HG02943 (cell line): ENCODE measurements at regions not wholly inside any gene's neighbourhood (a gene's known extent, or its start where the extent isn't known, plus 50 kb on each side); places are given as distances from the start of the nearest gene placed in this dataset.
"Not testable (repeated sequence)": the region's sequence is repeated elsewhere in the genome, so short reads cannot be mapped to it uniquely, and the experiment has no call there.

Experiments
- ATAC-seq: cut with Tn5 transposase; IDR thresholded peaks from one replicate; pipeline ENCODE4 v1.9.1; 2021; ENCODE audit warnings: mild to moderate bottlenecking, low read depth, moderate library complexity; ENCODE audit not compliant: unreplicated experiment

- no peak for ATAC-seq
Measured at GRCh38 chr2:204389856-204390255, 155.4 kb upstream of the PARD3B start.

GRCh38 chr2:204395539-204395938, 149.7 kb upstream of the PARD3B start:
- ATAC-seq: no peak

GRCh38 chr2:204401114-204401513, 144.2 kb upstream of the PARD3B start:
- ATAC-seq: no peak

GRCh38 chr2:204407204-204408014, 137.9 kb upstream of the PARD3B start:
- ATAC-seq: no peak

DNA sequence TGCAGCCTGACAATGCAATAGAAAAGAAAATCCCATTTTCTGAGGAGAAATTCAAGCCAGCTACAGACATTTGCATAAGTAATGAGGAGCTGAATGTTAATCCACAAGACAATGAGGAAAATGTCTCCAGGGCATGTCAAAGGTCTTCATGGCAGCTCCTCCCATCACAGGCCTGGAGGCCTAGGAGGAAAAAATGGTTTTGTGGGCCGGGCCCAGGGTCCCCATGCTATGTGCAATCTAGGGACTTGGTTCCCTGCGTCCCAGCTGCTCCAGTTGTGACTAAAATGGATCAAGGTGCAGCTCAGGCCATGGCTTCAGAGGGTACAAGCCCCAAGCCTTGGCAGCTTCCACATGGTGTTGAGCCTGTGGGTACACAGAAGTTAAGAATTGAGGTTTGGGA, 132.5 kb upstream of the PARD3B start:
- not testable (repeated sequence) for ATAC-seq

- ATAC-seq: no peak
Measured at GRCh38 chr2:204415406-204416181, 129.7 kb upstream of the PARD3B start.

DNA sequence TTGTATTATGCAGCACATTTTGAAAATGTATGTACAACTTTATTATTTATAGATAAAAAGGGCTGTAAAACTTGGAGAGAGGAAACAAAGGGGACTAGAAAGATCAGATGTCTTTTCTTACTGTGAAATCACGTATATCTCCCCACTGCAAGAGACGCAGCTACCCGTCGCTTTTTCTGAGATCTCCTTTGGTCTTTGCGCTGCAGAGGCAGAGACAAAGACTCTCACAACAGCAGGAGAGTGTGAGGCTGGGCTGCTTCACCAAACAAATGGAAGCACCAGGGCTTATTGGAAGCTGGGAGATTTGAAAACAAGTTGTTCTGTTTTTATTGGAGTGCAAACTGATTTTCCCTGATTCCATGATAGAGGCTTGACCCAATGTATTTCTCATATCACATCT, 129.0 kb upstream of the PARD3B start:
- no peak for ATAC-seq

DNA sequence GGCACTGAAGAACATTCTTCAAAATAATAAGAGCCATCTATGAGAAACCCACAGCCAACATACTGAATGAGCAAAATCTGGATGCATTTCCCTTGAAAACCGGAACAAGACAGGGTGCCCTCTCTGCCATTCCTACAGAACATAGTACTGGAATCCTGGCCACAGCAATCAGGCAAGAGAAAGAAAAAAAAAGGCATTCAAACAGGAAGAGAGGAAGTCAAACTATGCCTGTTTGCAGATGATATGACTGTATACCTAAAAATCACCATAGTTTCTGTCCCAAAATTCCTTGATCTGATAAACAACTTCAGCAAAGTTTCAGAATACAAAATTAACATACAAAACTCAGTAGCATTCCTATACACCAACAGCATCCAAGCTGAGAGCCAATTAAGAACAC, 119.5 kb upstream of the PARD3B start:
- ATAC-seq: no peak

DNA sequence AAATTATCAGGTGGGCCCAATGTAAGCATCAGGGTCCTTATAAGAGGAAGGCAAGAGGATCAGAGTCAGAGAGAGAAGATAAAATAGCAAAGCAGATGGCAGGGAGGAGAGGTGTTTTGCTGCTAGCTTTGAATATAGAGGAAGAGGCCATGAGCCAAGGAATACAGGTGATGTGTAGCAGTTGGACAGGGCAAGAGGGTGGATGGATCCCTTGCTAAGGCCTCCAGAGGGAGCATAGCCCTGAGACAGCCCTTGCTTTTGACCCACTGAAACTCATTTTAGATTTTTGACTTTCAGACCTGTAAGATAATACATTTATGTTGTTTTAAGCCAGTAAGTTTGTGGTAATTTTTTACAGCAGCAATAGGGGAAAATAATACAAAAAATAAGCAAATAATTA, 116.6 kb upstream of the PARD3B start:
- no peak for ATAC-seq

DNA sequence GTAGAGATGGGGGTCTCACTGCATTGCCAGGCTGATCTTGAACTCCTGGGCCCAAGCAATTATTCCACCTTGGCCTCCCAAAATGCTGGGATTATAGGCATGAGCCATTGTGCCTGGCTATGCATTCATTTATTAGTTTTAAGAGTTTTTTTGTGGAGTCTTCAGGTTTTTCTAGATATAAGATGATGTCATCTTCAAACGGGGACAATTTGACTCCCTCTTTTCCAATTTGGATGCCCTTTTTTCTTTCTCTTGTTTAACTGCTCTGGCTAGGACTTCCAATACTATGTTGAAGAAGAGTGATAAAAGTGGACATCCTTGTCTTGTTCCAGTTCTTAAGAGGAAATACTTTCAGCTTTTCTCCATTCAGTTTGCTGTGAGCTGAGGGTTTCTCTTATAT, 113.7 kb upstream of the PARD3B start:
- no peak for ATAC-seq

DNA sequence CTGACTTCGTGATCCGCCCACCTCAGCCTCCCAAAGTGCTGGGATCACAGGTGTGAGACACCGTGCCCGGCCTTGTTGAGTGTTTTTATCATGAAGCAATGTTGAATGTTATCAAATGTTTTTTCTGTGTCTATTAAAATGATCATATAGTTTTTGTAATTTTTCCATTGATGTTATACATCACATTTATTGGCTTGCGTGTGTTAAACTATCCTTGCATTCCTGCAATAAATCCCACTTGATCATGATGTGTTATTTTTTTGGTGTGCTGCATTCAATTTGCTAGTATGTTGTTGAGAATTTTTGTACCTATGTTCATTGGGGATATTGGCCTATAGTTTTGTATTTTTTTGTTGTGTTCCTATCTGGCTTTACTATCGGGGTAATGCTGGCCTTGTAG, 113.1 kb upstream of the PARD3B start:
- ATAC-seq: no peak

DNA sequence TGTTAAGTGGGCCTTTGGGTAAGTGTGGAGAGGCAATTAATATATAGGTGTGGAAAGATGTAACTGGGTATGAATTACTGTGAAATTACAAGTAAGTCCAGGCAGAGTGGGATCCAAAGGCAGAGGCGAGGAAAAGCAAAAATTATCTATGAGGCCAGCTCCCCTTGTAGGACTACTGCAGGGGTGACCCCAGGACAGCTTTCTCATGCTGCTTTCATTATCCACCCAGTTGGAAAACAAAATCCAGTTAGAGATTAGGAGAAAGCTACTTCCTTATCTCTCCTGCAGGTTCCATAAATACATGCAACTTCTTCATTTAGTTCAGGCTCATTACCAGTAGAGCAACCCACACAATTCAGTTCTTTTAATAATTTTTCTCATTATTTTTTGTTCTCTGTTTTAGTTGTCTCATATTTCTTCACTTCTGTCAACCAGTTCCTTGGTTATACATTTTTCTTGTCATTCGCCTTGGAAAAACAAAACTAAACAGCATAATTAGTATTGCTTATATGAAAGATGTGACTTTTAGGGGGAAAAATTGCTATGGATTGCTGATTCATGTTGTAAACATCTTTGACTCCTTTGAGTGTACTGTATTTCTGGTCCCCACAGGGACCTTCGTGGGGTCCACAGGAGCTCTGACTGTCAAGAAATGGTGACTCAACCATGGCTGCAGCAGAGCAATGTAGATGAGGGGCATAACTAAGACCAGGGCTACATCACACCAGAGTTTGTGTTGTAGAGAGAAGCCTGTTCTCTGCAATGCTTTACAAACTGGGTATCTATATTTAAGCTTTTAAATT, 110.4 kb upstream of the PARD3B start:
- no peak for ATAC-seq

GRCh38 chr2:204436230-204436629, 109.0 kb upstream of the PARD3B start:
- ATAC-seq: no peak

DNA sequence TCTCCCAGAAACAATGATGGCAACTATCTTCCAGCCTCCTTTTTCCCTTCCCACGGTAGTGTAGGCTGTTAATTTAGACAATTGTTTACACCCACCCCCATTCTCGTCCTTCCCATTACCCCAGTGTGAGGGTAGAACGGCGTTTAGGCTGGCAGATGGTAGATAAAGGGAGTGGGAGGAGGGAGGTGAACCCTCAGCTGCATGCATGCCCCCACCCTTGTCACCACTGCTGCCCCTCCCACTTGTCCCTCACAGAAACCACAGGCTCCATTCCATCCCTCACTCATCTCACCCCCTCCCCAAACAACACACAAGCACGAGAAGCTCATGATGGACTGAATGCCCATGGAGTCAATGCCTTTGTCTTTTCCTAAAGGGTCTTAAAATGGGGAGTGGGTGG, 107.9 kb upstream of the PARD3B start:
- no peak for ATAC-seq

DNA sequence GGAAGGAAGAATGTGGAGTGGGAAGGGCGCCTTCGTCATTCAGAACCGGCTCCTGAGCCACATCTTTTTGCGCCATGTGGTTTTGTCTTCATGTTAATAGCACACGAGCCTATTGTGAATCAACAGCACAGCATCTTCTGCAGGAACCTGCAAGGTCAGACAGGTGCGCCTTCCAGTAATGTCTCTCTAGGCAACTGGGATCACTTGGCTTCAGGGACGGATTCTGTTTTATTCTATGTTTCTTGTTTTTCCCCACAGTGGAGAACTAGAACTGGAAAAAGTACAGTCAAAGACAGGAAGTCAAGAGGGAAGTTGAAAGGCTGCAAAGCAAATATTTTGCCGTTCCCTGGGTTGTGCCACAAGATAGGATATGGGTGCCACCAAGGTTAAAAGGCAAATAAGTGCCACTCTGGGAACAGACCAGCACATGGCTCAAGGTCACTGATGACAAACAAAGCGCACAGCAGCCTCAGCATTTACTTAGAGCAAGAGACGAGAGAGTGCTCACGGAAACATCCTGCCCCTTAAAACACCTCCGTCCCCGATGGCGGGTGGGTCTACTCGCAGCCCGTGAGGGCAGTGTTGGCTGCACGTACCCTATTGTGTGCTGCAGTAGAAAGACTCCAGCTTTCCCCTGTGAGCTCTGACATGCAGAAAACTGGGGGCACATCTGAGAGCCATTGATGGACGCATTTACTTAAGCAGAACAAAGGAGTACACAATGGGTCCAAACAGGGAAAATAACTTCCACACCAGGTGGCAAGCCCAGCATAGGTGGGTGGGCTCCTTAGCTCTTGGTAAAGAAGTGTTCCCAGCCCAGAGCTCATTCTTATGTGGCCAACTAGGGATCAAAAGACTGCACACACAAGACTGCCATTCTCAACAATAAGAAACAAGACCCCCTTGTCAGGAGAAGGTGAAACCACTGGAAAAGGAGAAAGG, 107.2 kb upstream of the PARD3B start:
- ATAC-seq: no peak

GRCh38 chr2:204441316-204441715, 104.0 kb upstream of the PARD3B start:
- ATAC-seq: no peak

GRCh38 chr2:204445149-204445548, 100.1 kb upstream of the PARD3B start:
- no peak for ATAC-seq

DNA sequence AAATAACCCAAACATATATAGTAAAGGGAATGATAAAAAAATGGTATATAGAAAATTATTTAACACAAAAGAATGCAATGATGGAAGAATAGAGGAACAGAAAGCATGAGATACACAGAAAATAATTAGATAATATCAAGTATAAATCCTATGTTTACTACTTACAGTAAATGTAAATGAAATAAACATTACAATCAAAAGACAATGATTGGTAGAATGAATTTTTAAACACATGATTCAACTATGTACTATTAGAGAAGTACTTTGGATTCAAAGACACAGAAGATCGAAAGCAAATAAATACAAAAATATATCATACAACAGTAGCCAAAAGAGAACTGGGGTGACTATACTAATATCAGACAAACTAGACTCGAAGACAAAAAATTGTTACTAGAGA, 97.6 kb upstream of the PARD3B start:
- no peak for ATAC-seq

DNA sequence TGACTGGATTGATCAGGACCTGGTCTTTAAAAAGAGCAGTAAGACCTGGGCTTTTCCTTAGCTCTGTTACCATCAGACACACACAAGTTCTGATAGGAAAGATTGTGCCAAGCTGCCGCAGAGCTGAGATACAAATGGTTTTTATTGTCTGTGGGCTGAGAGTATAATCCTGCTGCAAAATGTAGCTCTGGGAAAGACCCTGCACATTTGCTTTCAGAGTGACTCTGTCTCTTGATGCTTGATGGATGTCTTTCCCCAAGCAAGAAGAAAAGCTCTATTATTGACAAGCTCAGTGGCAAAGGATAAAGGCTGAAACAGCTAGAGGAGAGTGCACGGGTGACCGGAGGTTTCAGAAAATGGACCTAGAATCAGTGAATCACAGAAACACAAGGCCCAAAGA, 95.3 kb upstream of the PARD3B start:
- ATAC-seq: no peak

DNA sequence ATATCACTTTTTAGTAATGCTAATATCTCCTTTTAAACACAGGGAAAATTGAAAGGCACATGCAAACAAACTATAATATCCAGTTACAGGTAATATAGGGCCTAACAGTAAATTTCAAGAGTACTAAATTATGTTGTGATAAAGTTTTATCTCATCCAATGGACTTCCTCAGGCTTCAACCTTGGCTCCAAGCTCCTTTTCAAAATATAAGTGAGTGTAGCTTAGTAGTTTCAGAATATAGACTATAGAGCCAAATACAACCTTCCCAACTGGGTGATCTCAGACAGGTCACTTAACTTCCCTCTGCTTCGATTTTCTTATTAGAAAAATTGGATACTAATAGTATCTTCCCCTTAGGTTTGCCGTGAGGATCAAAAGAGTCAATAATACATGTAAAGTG, 93.5 kb upstream of the PARD3B start:
- no peak for ATAC-seq
